Cardiac muscle cell (in vitro differentiated cells and primary cell): ENCODE measurements at regions not wholly inside any gene's neighbourhood (a gene's known extent, or its start where the extent isn't known, plus 50 kb on each side); places are given as distances from the start of the nearest gene placed in this dataset.
A peak's percentile ranks its signal among the peaks of the same experiment; 100 is the strongest.

Experiments used
- DNase-seq, 2 donors: peaks; one replicate each; pipeline versions ENCODE4 v3.0.0 to v3.0.0-alpha.2; 2010 to 2017; ENCODE audit warnings: low read depth in 1 of 2, low spot score in 1 of 2
- H3K27ac ChIP-seq: fragments of 200-600 bp; sonication (generic); 2 replicates; pipeline ENCODE4 v1.5.1; 2016
- H3K27me3 ChIP-seq: fragments of 200-600 bp; sonication (generic); 2 replicates; pipeline ENCODE4 v1.6.0; 2016; ENCODE audit warnings: control low read depth
- H3K36me3 ChIP-seq: fragments of 200-600 bp; sonication (generic); 2 replicates; pipeline ENCODE4 v1.5.1; 2016; ENCODE audit warnings: control low read depth
- H3K4me1 ChIP-seq: fragments of 200-600 bp; sonication (generic); 2 replicates; pipeline ENCODE4 v1.8.1; 2017; ENCODE audit warnings: low read depth, mild to moderate bottlenecking, mixed run types
- H3K4me3 ChIP-seq: fragments of 200-600 bp; sonication (generic); 2 replicates; pipeline ENCODE4 v1.5.1; 2016; ENCODE audit warnings: mild to moderate bottlenecking
- H3K9me3 ChIP-seq: fragments of 200-600 bp; sonication (generic); 2 replicates; pipeline ENCODE4 v1.5.1; 2017; ENCODE audit warnings: low read depth, mild to moderate bottlenecking, control low read depth
- CTCF ChIP-seq: IDR thresholded peaks from 2 replicates; pipeline ENCODE4 v1.5.1; 2012; ENCODE audit warnings: low read depth, mild to moderate bottlenecking, low read length

GRCh38 chr7:32164341-32164996 lies 94.3 kb upstream of the PDE1C start:
- H3K9me3 ChIP-seq = no peaks in the 10 kb centered on the region
- H3K36me3 ChIP-seq = no peaks in the 10 kb centered on the region
- H3K4me3 ChIP-seq = no peak overlapping the region
- H3K27me3 ChIP-seq = peaks cover 5% of the 10 kb centered on the region
- DNase-seq = peak; percentile 57 to 77
- no peak overlapping the region for H3K27ac ChIP-seq
- peak; percentile 50 for TF ChIP-seq CTCF
- H3K4me1 ChIP-seq = no peaks in the 10 kb centered on the region

GRCh38 chr7:32163896-32164295 lies 93.7 kb upstream of the PDE1C start:
- H3K36me3 ChIP-seq = no peaks in the 10 kb centered on the region
- no peaks in the 10 kb centered on the region for H3K9me3 ChIP-seq
- TF ChIP-seq CTCF = no peak
- no peak overlapping the region for H3K27ac ChIP-seq
- H3K4me1 ChIP-seq = no peaks in the 10 kb centered on the region
- H3K27me3 ChIP-seq = peaks cover 5% of the 10 kb centered on the region
- no peak overlapping the region for H3K4me3 ChIP-seq
- peak in 1 of 2 donors; percentile 10 for DNase-seq

GRCh38 chr7:32163141-32163806 lies 93.1 kb upstream of the PDE1C start:
- Histone ChIP-seq H3K4me3 (no peak overlapping the region), H3K4me1 (no peaks in the 10 kb centered on the region), H3K27ac (no peak overlapping the region), H3K36me3 (no peaks in the 10 kb centered on the region), H3K27me3 (peaks cover 3% of the 10 kb centered on the region), H3K9me3 (no peaks in the 10 kb centered on the region)
- DNase-seq = peak in 1 of 2 donors; percentile 94
- TF ChIP-seq CTCF = no peak

GRCh38 chr7:32161708-32162107 lies 91.5 kb upstream of the PDE1C start:
- Histone ChIP-seq H3K4me1 (no peaks in the 10 kb centered on the region), H3K4me3 (no peak overlapping the region), H3K9me3 (no peaks in the 10 kb centered on the region), H3K27ac (no peak overlapping the region), H3K36me3 (no peaks in the 10 kb centered on the region), H3K27me3 (no peaks in the 10 kb centered on the region)
- no peak for TF ChIP-seq CTCF
- DNase-seq = peak in 1 of 2 donors; percentile 90

GRCh38 chr7:32158751-32159745 lies 88.8 kb upstream of the PDE1C start:
- no peak overlapping the region for H3K4me3 ChIP-seq
- no peaks in the 10 kb centered on the region for H3K36me3 ChIP-seq
- no peaks in the 10 kb centered on the region for H3K4me1 ChIP-seq
- no peaks in the 10 kb centered on the region for H3K9me3 ChIP-seq
- DNase-seq = no peak
- H3K27ac ChIP-seq = no peak overlapping the region
- no peak for TF ChIP-seq CTCF
- no peaks in the 10 kb centered on the region for H3K27me3 ChIP-seq
